NCI-H2081 (cell line): ENCODE measurements at regions not wholly inside any gene's neighbourhood (a gene's known extent, or its start where the extent isn't known, plus 50 kb on each side); places are given as distances from the start of the nearest gene placed in this dataset.
"Not testable (repeated sequence)": the region's sequence is repeated elsewhere in the genome, so short reads cannot be mapped to it uniquely, and the experiment has no call there.

Experiments used
- DNase-seq, 2 experiments: peaks; one replicate each; lab custom pipeline; 2025; lab: John Stamatoyannopoulos, UW

- DNase-seq, result no peak
These were observed 295.6 kb downstream of the PTPRC start for GRCh38 chr1:198934426-198934825.

GRCh38 chr1:198934901-198935305 lies 296.1 kb downstream of the PTPRC start:
- DNase-seq, result peak; percentile 50 to 82

- DNase-seq, result peak; percentile 99 to 100
These were observed 296.6 kb downstream of the PTPRC start for GRCh38 chr1:198935306-198935921.

- peak in 1 of 2 experiments; percentile 43 for DNase-seq
These were observed 297.7 kb downstream of the PTPRC start for GRCh38 chr1:198936371-198937083.

GRCh38 chr1:198937231-198938031 lies 298.6 kb downstream of the PTPRC start:
- DNase-seq, result peak; percentile 84 to 97

- no peak for DNase-seq
These were observed 300.4 kb downstream of the PTPRC start for GRCh38 chr1:198939286-198939685.

- no peak for DNase-seq
These were observed 301.1 kb downstream of the PTPRC start for GRCh38 chr1:198939956-198940355.

GRCh38 chr1:198942466-198942865 lies 303.6 kb downstream of the PTPRC start:
- no peak for DNase-seq

GRCh38 chr1:198943484-198944187 lies 304.8 kb downstream of the PTPRC start:
- no peak for DNase-seq

- no peak for DNase-seq
These were observed 308.6 kb downstream of the PTPRC start for GRCh38 chr1:198947456-198947855.

GRCh38 chr1:198948895-198949659 lies 310.2 kb downstream of the PTPRC start:
- no peak for DNase-seq

- no peak for DNase-seq
These were observed 311.2 kb downstream of the PTPRC start for GRCh38 chr1:198950036-198950435.

GRCh38 chr1:198955085-198955484 lies 316.2 kb downstream of the PTPRC start:
- DNase-seq, result no peak

- DNase-seq, result peak in 1 of 2 experiments; percentile 46
These were observed 318.2 kb downstream of the PTPRC start for GRCh38 chr1:198957044-198957443.

- no peak for DNase-seq
These were observed 320.2 kb downstream of the PTPRC start for GRCh38 chr1:198959032-198959431.

GRCh38 chr1:198959676-198960075 lies 320.8 kb downstream of the PTPRC start:
- no peak for DNase-seq

GRCh38 chr1:198963796-198964195 lies 325.0 kb downstream of the PTPRC start:
- not testable (repeated sequence) for DNase-seq

GRCh38 chr1:198966519-198966918 lies 327.7 kb downstream of the PTPRC start:
- DNase-seq, result no peak

- no peak for DNase-seq
These were observed 328.7 kb downstream of the PTPRC start for GRCh38 chr1:198967566-198967965.

GRCh38 chr1:198968866-198969265 lies 330.0 kb downstream of the PTPRC start:
- no peak for DNase-seq

- DNase-seq, result peak in 1 of 2 experiments; percentile 14
These were observed 331.1 kb downstream of the PTPRC start for GRCh38 chr1:198969981-198970380.
